ENCODE measurements at regions not wholly inside any gene's neighbourhood (a gene's known extent, or its start where the extent isn't known, plus 50 kb on each side); places are given as distances from the start of the nearest gene placed in this dataset.
A peak's percentile ranks its signal among the peaks of the same experiment; 100 is the strongest.
"Not testable (repeated sequence)": the region's sequence is repeated elsewhere in the genome, so short reads cannot be mapped to it uniquely, and the experiment has no call there.

DNA sequence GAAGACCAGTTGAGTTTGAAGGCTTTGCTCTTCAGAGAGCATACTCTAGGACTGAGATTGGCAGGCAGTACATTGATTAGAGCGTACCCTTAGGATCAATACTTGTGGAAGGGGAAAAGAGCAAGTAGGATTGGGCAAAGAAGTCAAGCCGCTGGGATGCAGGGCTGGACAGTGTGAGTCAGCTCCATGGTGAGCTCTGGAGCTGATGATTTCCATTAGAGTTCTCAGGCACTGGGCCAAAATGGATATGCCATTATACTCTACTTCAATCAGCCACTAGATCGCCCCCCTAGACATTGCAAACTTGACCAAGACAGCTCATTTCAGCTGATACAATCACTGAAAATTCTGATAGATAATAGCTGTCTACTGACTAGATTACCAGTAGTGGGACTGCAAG, 432.7 kb upstream of the ALCAM start:
- no peak for DNase-seq (ENCODE audit: low spot score)

DNA sequence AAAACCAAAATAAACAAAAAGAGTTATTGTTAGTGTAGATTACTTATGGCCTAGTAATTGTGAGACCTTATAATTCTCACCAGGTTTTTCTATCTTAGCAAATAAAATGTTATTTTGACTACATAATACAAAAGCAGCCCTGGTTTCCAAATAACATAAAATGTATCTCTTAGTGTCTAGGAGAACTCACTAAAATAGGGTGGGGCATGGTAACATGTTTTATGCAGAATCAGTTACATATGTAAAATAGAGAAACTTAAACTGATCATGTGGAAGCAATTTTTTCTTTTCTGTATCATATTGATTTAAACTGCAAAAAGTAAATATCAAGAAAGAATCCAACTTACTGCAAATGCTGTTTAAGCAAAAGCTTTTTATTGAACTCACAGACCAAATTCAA, 431.1 kb upstream of the ALCAM start:
- no peak for DNase-seq (ENCODE audit: low spot score)

GRCh38 chr3:104939196-104939595, 427.5 kb upstream of the ALCAM start:
- no peak for DNase-seq (ENCODE audit: low spot score)

DNA sequence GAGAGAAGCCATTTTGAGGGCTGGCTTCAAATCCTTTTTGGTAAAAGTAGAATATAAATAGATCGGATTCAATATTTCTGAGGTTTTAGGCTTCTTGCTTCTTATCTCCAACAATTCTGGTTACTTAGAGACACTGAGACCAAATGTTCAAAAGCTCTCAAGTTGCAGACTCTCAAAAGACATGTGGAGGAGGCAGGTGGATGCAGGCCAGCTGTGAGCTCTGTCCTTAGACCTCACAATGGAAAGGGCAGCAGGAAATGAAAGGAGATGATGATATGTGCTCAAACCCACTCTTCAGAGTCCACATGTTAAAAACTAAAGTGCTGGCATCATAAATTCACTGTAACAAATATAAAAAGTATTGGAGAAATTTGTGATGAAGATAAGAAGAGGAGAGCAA, 424.9 kb upstream of the ALCAM start:
- DNase-seq (ENCODE audit: low spot score), result no peak

DNA sequence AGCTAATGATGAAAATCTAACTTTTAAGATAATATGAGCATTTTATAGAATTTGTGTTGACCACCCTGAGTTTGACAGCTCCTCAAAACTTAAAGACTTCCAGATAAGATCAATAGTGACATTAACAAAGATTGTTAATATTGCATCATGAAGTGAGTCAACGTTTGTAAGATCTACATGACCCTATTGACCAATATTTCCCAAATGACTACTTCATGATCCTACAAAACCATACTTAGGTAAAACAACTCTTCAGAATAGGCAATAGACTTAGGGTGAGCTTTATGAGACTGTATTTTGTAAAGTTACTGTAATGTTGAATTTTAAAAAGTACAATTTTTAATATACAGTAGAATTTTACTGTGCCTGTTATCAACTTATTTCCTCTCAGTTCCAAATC, 422.7 kb upstream of the ALCAM start:
- no peak for DNase-seq (ENCODE audit: low spot score)

GRCh38 chr3:104947943-104948342, 418.8 kb upstream of the ALCAM start:
- no peak for DNase-seq (ENCODE audit: low spot score)

DNA sequence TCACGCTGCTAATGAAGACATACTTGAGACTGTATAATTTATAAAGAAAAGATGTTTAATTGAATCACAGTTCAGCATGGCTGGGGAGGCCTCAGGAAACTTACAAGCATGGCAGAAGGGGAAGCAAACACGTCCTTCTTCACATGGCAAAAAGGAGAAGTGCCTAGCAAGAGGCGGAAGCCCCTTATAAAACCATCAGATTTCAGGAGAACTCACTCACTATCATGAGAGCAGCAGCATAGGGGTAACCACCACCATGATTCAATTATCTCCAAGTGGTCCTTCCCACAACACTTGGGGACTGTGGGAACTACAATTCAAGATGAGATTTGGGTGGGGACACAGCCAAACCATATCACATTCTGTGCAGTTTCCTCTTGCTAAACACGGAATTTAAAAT, 416.9 kb upstream of the ALCAM start:
- DNase-seq (ENCODE audit: low spot score), result not testable (repeated sequence)

DNA sequence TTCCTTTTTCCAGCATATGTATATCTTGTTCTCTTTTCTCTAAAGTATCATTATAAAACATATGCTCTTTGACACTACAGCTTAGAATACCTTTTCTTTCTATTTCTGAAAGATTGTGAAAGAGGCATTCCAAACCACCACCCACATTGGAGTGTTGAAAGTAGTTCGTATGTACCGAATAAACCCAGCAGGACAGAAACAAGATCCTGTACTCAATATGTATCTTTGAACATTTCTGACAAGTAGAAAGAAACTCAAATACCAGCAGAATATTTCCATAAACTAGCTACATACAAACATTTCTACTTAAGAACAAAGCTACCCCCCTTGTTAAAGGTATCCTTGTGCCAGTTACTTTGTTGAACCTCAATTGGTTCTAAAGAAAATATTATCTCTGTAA, 415.3 kb upstream of the ALCAM start:
- no peak for DNase-seq (ENCODE audit: low spot score)

- DNase-seq (ENCODE audit: low spot score), result no peak
Measured at GRCh38 chr3:104952146-104952972, 414.4 kb upstream of the ALCAM start.

DNA sequence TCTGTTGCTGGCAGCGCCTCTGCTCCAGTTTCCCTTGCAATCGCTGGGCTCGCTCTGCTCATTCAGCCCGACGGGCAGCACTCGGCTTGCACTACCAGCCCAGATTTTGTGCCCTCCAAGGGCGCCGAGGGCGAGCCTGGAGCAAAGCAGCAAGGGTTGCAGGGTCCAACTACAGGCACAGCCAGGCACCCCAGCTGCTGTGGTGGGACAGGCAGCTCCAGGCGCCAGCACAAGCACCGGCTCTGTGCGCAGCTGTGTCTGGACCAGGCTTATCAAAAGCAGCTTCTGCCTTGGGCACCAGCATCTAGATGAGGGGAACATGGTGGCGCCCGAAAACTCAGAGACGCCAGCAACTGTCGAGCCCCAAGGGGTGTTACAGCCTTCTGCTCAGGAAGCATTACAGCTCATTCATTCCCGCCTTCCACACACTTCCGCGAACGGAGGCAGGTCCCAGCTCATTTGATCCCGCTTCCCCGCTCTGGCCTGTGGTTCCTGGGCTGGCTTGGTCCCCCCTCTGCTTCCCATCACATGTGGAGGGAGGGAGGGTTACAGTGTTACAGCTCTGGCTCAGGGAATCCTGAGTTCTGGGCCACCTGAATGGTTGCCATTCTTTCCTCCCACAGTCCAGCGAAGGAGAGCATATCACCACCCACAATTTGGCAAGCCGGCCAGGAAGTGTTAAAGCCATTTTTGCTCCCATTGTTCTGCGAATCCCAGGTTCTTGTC, 409.9 kb upstream of the ALCAM start:
- DNase-seq (ENCODE audit: low spot score), result no peak

GRCh38 chr3:104960579-104960978, 406.1 kb upstream of the ALCAM start:
- DNase-seq (ENCODE audit: low spot score), result no peak

DNA sequence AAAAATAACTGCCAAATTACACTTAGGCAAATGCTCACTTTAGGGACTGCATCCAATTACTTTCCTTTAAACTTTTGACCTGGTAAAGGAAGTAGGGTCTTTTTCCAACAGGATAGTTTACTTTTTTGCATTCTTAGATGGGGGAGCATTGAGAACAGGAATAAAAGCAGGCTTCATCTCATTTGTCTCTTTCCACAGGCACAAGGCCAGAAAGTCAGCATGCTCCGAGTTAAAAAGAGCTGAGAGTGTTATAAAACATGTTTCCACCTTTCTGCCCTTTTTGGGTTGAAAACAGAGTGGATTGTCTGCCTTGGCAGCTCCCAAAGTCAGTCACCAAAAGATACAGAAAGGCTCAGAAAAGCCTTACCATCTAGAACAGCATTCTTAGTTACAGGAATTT, 404.9 kb upstream of the ALCAM start:
- DNase-seq (ENCODE audit: low spot score), result peak; percentile 39

GRCh38 chr3:104974316-104974715, 392.4 kb upstream of the ALCAM start:
- no peak for DNase-seq (ENCODE audit: low spot score)

DNA sequence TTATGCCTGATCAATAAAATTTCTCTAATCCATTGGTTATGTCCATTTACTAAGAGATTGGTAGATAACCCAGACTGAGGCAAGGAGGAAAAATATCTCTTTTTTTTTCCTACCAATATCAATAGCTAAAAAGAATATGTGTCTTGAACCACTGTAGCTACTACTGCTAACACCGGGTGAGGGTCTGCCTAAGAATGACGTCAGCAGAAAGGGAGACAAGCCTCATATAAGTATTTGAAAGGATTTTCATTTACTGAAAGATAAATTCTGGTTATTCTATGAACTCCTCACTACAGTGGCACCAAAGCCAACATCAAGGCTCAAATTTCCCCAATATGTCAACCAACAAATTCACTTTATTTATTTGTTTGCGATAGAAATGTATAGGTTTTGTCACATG, 389.0 kb upstream of the ALCAM start:
- no peak for DNase-seq (ENCODE audit: low spot score)

DNA sequence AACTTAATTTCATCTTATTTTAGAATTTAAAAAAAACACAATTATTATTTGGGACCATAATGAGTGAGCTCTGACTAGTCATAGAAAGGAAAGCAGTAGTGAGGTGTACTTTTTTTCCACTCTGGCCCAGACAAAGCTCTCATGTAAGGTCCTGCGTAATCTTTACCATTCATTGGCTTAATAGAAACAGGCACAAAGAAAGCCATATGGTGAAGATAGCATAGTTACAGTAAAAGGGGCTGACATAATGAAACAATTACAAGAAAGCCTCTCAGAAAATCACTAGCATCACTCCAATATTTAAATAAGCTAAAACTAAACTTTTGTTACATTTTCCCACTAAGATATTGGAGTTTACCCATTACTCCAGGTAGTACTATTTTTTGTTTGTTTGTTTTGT, 384.6 kb upstream of the ALCAM start:
- DNase-seq (ENCODE audit: low spot score), result no peak

GRCh38 chr3:104987859-104988258, 378.9 kb upstream of the ALCAM start:
- no peak for DNase-seq (ENCODE audit: low spot score)

DNA sequence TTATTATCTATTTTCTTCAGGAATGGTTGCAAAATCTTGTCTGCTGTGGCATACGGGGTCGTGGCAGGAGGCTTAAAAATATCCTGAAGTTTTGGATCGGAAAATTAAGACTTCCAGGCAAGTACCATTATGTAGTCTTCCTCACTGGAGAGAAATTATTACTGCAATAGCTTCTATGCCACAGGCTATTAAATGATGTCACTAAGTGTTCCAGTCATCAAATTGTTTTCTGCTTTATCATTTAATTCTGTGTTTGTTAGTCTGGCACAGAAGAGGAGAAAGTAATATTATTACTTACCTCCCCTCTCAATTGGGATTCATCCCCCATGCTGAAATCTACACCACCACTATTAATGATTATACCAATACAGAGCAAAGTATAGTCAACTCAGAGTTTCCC, 378.2 kb upstream of the ALCAM start:
- no peak for DNase-seq (ENCODE audit: low spot score)

DNA sequence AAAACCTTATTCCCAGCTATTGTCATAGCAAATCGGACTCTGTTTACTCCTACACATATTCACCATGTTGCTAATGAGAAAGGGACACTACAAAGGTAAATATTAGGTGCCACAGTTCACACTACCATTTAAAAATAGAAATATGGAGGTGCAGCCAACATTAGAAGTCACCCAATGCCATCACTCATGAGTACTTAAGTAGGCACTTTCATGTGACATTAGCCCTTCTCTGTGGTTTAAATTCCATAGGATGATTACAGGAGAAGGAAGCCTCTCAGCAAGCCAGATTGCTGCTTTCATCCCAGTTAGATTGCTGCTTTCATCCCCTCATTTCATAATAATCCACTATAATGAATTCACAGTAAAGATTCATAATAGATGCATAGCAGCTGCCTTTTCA, 376.8 kb upstream of the ALCAM start:
- DNase-seq (ENCODE audit: low spot score), result no peak

GRCh38 chr3:104990758-104991157, 376.0 kb upstream of the ALCAM start:
- no peak for DNase-seq (ENCODE audit: low spot score)

DNA sequence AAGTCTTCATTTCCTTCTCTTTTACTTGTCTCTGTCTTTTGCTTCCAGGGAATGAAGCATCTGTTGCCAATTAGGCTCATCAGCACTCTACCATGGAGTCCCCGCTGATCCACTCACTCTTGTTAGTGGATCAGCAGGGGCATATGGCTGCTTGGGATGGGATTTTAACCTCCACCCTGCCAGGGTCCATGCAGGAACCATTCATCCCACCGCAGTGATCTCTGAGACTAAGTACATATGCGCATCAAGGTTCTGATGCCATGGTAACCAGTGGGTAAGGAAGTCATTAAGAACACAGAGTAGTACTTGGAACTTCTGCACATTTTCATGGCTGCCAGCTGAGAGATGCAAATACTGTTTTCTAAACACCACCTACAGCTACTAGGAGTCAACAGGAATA, 374.0 kb upstream of the ALCAM start:
- DNase-seq (ENCODE audit: low spot score), result no peak

- no peak for DNase-seq (ENCODE audit: low spot score)
Measured at GRCh38 chr3:105006164-105006563, 360.5 kb upstream of the ALCAM start.

GRCh38 chr3:105013657-105014056, 353.1 kb upstream of the ALCAM start:
- DNase-seq (ENCODE audit: low spot score), result no peak

DNA sequence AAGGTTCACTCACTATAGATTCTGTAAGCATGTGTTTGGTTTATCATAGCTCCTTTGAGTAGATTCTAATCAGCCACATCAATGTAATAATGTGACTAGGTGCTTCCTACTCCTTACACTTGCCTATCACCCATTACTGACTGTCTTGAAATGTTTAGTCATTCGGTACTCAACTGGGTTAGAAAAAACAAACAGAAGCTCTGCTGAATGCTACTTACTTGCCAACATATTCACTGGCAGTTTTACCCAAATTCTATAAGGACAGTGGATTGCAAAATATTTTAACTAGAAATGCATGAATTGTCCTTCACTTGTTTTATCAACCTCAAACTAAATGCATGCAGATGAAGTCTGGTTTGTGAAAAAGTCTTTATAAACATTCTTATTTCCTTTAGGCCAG, 352.1 kb upstream of the ALCAM start:
- no peak for DNase-seq (ENCODE audit: low spot score)

DNA sequence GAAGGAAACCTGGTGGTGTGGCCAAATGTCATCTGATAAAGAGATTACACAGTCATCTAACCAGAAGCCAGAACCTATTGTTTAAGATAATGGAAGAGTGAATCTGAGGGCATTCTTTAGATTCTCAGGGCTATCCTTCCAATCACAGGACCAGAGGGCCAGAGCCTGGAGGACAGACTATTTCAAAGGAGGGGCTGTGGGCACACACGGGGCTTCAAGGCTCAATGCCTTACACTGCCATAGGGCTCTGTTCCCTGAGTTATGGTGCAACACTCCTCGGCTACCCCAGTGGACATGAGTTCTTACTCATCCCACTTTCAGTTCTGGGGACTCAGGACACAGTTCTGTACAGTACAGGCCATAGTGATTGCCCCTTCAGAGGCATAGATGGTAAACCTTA, 343.9 kb upstream of the ALCAM start:
- no peak for DNase-seq (ENCODE audit: low spot score)

All from pons (tissue), 1 donor.